Mucosa of gallbladder (tissue), 1 donor: ENCODE measurements at regions not wholly inside any gene's neighbourhood (a gene's known extent, or its start where the extent isn't known, plus 50 kb on each side); places are given as distances from the start of the nearest gene placed in this dataset.
A peak's percentile ranks its signal among the peaks of the same experiment; 100 is the strongest.

ENCODE experiments used
- DNase-seq: peaks from one replicate; pipeline ENCODE4 v3.0.0-alpha.2; 2020; ENCODE audit warnings: low spot score
- donor health status: DM: no; HTN: no; CAD: no.

- no peak for DNase-seq
Observed at GRCh38 chr3:111311709-111312235, 230.2 kb upstream of the CD96 start.

- no peak for DNase-seq
Observed at GRCh38 chr3:111314181-111314873, 227.7 kb upstream of the CD96 start.

- no peak for DNase-seq
Observed at GRCh38 chr3:111314898-111315297, 227.1 kb upstream of the CD96 start.

GRCh38 chr3:111315930-111316587 is 225.9 kb upstream of the CD96 start:
- no peak for DNase-seq

GRCh38 chr3:111318289-111318688 is 223.7 kb upstream of the CD96 start:
- no peak for DNase-seq

- DNase-seq: no peak
Observed at GRCh38 chr3:111319598-111319997, 222.4 kb upstream of the CD96 start.

- no peak for DNase-seq
Observed at GRCh38 chr3:111321786-111322185, 220.2 kb upstream of the CD96 start.

GRCh38 chr3:111323019-111323418 is 219.0 kb upstream of the CD96 start:
- DNase-seq: no peak

- no peak for DNase-seq
Observed at GRCh38 chr3:111324151-111324550, 217.8 kb upstream of the CD96 start.

- no peak for DNase-seq
Observed at GRCh38 chr3:111324645-111325044, 217.4 kb upstream of the CD96 start.

- no peak for DNase-seq
Observed at GRCh38 chr3:111325160-111325718, 216.8 kb upstream of the CD96 start.

- no peak for DNase-seq
Observed at GRCh38 chr3:111326144-111326995, 215.6 kb upstream of the CD96 start.

- DNase-seq: no peak
Observed at GRCh38 chr3:111331306-111331705, 210.7 kb upstream of the CD96 start.

GRCh38 chr3:111331912-111332311 is 210.1 kb upstream of the CD96 start:
- no peak for DNase-seq

GRCh38 chr3:111332488-111333080 is 209.4 kb upstream of the CD96 start:
- DNase-seq: no peak

- no peak for DNase-seq
Observed at GRCh38 chr3:111333642-111334041, 208.4 kb upstream of the CD96 start.

GRCh38 chr3:111335512-111336303 is 206.3 kb upstream of the CD96 start:
- DNase-seq: no peak

GRCh38 chr3:111336511-111336910 is 205.5 kb upstream of the CD96 start:
- no peak for DNase-seq

- DNase-seq: peak; percentile 62
Observed at GRCh38 chr3:111338059-111338698, 203.8 kb upstream of the CD96 start.

GRCh38 chr3:111339017-111339416 is 203.0 kb upstream of the CD96 start:
- DNase-seq: no peak
